Stimulated activated CD4-positive, alpha-beta T cell treated with anti-CD3 and anti-CD28 coated beads, TNF-alpha, amount 100 ng/mL, for 1 hour (primary cell): ENCODE measurements at regions not wholly inside any gene's neighbourhood (a gene's known extent, or its start where the extent isn't known, plus 50 kb on each side); places are given as distances from the start of the nearest gene placed in this dataset.

Experiments used
- DNase-seq, 3 donors: peaks; one replicate each; pipeline ENCODE4 v3.0.0-alpha.2; 2020; ENCODE audit warnings: low read depth in 3 of 3, low spot score in 1 of 3

GRCh38 chr5:165224366-165225045 lies 1719.1 kb downstream of the MAT2B start:
- DNase-seq: no peak

- DNase-seq: no peak
These were observed 1722.1 kb downstream of the MAT2B start for GRCh38 chr5:165227515-165227914.

GRCh38 chr5:165228184-165228583 lies 1722.8 kb downstream of the MAT2B start:
- DNase-seq: no peak

GRCh38 chr5:165231821-165232508 lies 1726.5 kb downstream of the MAT2B start:
- no peak for DNase-seq

- no peak for DNase-seq
These were observed 1727.2 kb downstream of the MAT2B start for GRCh38 chr5:165232509-165233028.

- DNase-seq: no peak
These were observed 1736.4 kb downstream of the MAT2B start for GRCh38 chr5:165241811-165242210.

GRCh38 chr5:165242646-165243045 lies 1737.2 kb downstream of the MAT2B start:
- DNase-seq: no peak

GRCh38 chr5:165244407-165244806 lies 1739.0 kb downstream of the MAT2B start:
- no peak for DNase-seq

- no peak for DNase-seq
These were observed 1752.9 kb downstream of the MAT2B start for GRCh38 chr5:165258197-165258771.

GRCh38 chr5:165260426-165260825 lies 1755.0 kb downstream of the MAT2B start:
- no peak for DNase-seq

GRCh38 chr5:165263536-165263935 lies 1758.1 kb downstream of the MAT2B start:
- no peak for DNase-seq

- DNase-seq: no peak
These were observed 1761.5 kb downstream of the MAT2B start for GRCh38 chr5:165266939-165267338.

GRCh38 chr5:165272436-165272835 lies 1767.0 kb downstream of the MAT2B start:
- DNase-seq: no peak

- no peak for DNase-seq
These were observed 1772.2 kb downstream of the MAT2B start for GRCh38 chr5:165277661-165278060.

- DNase-seq: no peak
These were observed 1777.1 kb downstream of the MAT2B start for GRCh38 chr5:165282491-165282890.

GRCh38 chr5:165286692-165287091 lies 1781.3 kb downstream of the MAT2B start:
- no peak for DNase-seq

GRCh38 chr5:165290535-165290934 lies 1785.1 kb downstream of the MAT2B start:
- no peak for DNase-seq

- DNase-seq: no peak
These were observed 1791.1 kb downstream of the MAT2B start for GRCh38 chr5:165296401-165297130.

- DNase-seq: no peak
These were observed 1798.9 kb downstream of the MAT2B start for GRCh38 chr5:165304193-165304827.

- no peak for DNase-seq
These were observed 1800.2 kb downstream of the MAT2B start for GRCh38 chr5:165305596-165305995.

GRCh38 chr5:165309446-165309845 lies 1804.0 kb downstream of the MAT2B start:
- DNase-seq: no peak
